Esophagus squamous epithelium (tissue), 4 donors: ENCODE measurements at regions not wholly inside any gene's neighbourhood (a gene's known extent, or its start where the extent isn't known, plus 50 kb on each side); places are given as distances from the start of the nearest gene placed in this dataset.

Source experiments
- CTCF ChIP-seq, 6 experiments: fragments of 450-650 bp in 4 of 6; fragments of 200-600 bp in 2 of 6; sonication (generic) in 2 of 6; IDR thresholded peaks; one replicate each; pipeline ENCODE4 v1.5.1; 2016 to 2019; ENCODE audit warnings: antibody characterized with exemption in 6 of 6, mild to moderate bottlenecking in 4 of 6, moderate library complexity in 4 of 6
- POLR2A ChIP-seq, 4 donors: fragments of 450-650 bp; IDR thresholded peaks; one replicate each; pipeline ENCODE4 v1.6.1; 2017; ENCODE audit warnings: antibody characterized with exemption in 4 of 4, mild to moderate bottlenecking in 4 of 4, moderate library complexity in 3 of 4

GRCh38 chr3:161914703-161915417 is 418.3 kb downstream of the OTOL1 start:
- TF ChIP-seq CTCF (IDR thresholded peaks at IDR 0.05) (peak in 2 of 6 experiments; percentile 10 to 23), POLR2A (IDR thresholded peaks at IDR 0.05) (no peak)
